Vagina (tissue), 2 donors: ENCODE measurements at regions not wholly inside any gene's neighbourhood (a gene's known extent, or its start where the extent isn't known, plus 50 kb on each side); places are given as distances from the start of the nearest gene placed in this dataset.

Source experiments
- DNase-seq, 2 donors: peaks; one replicate each; pipeline ENCODE4 v3.0.0-alpha.2; 2017; ENCODE audit errors: extremely low spot score in 2 of 2
- H3K27ac ChIP-seq: fragments of 200-600 bp; sonication (generic); one replicate; pipeline ENCODE4 v1.5.1; 2019
- H3K27me3 ChIP-seq: fragments of 200-600 bp; sonication (generic); one replicate; pipeline ENCODE4 v1.5.1; 2019
- H3K36me3 ChIP-seq, 2 donors: fragments of 200-600 bp; sonication (generic); one replicate each; pipeline ENCODE4 v1.5.1; 2017 to 2019
- H3K4me1 ChIP-seq: fragments of 200-600 bp; sonication (generic); one replicate; pipeline ENCODE4 v1.5.1; 2019
- H3K4me3 ChIP-seq, 2 donors: fragments of 200-600 bp; sonication (generic); 1 replicate in 1 of 2; 2 replicates in 1 of 2; pipeline ENCODE4 v1.5.1; 2016 to 2019
- H3K9me3 ChIP-seq: fragments of 200-600 bp; sonication (generic); one replicate; pipeline ENCODE4 v1.5.1; 2019
- POLR2A ChIP-seq, 2 donors: fragments of 450-650 bp; IDR thresholded peaks; one replicate each; pipeline ENCODE4 v1.6.1; 2017; ENCODE audit warnings: antibody characterized with exemption in 2 of 2, mild to moderate bottlenecking in 2 of 2, moderate library complexity in 2 of 2
- POLR2AphosphoS5 ChIP-seq, 2 donors: sonication (generic); formaldehyde crosslinking; IDR thresholded peaks; one replicate each; pipeline ENCODE4 v1.9.0; 2017; ENCODE audit warnings: antibody characterized with exemption in 2 of 2, mild to moderate bottlenecking in 2 of 2, low read depth in 1 of 2; ENCODE audit not compliant: insufficient read depth in 1 of 2
- intact Hi-C: fragments of 100-400 bp; cut with DNase I; formaldehyde crosslinking; loops from one replicate; pipeline ENCODE4 v1.15.1; 2023
- TF ChIP-seq, protein P1 (sequence below), 3 experiments: fragments of 450-650 bp in 2 of 3; fragments of 200-600 bp in 1 of 3; sonication (generic) in 1 of 3; IDR thresholded peaks; one replicate each; pipeline ENCODE4 v1.5.1; 2017 to 2019; ENCODE audit warnings: antibody characterized with exemption in 3 of 3, mild to moderate bottlenecking in 2 of 3, moderate library complexity in 2 of 3

DNA sequence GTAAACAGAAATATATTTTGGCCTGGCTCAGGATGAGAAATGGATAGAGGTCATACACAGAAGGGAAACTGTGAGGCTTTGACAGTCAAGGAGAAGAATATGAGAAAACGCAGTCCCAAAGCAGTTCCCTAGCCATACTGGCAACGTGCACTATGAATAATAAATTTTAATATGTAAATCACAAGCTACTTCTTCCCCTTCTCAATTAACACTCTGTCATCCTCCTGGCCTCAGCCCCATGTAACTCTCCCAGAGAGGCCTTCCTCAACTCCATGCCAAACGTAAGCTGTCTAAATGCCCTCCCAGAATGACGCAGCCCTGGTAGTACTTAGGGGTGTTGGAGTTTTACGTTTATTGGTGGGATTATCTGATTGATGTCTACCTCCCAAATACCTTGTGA lies 732.6 kb downstream of the LIG4 start:
- TF ChIP-seq POLR2AphosphoS5 (IDR thresholded peaks at IDR 0.05; ENCODE audit: insufficient read depth in 1 of 2, low read depth in 1 of 2) (no peak), POLR2A (IDR thresholded peaks at IDR 0.05) (no peak)
- TF ChIP-seq, protein P1, sequence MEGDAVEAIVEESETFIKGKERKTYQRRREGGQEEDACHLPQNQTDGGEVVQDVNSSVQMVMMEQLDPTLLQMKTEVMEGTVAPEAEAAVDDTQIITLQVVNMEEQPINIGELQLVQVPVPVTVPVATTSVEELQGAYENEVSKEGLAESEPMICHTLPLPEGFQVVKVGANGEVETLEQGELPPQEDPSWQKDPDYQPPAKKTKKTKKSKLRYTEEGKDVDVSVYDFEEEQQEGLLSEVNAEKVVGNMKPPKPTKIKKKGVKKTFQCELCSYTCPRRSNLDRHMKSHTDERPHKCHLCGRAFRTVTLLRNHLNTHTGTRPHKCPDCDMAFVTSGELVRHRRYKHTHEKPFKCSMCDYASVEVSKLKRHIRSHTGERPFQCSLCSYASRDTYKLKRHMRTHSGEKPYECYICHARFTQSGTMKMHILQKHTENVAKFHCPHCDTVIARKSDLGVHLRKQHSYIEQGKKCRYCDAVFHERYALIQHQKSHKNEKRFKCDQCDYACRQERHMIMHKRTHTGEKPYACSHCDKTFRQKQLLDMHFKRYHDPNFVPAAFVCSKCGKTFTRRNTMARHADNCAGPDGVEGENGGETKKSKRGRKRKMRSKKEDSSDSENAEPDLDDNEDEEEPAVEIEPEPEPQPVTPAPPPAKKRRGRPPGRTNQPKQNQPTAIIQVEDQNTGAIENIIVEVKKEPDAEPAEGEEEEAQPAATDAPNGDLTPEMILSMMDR (IDR thresholded peaks at IDR 0.05), result no peak
- H3K9me3 ChIP-seq, result no peaks in the 10 kb centered on the region
- intact Hi-C loops, result no loop called here
- no peak for DNase-seq
- no peak overlapping the region for H3K4me3 ChIP-seq
- no peak overlapping the region for H3K27ac ChIP-seq
- no peaks in the 10 kb centered on the region for H3K4me1 ChIP-seq
- H3K36me3 ChIP-seq, result no peaks in the 10 kb centered on the region
- no peaks in the 10 kb centered on the region for H3K27me3 ChIP-seq

GRCh38 chr13:107480130-107480529 lies 735.2 kb downstream of the LIG4 start:
- H3K4me3 ChIP-seq, result no peak overlapping the region
- no peak overlapping the region for H3K27ac ChIP-seq
- intact Hi-C loops, result no loop called here
- TF ChIP-seq, protein P1 (IDR thresholded peaks at IDR 0.05), result no peak
- TF ChIP-seq POLR2AphosphoS5 (IDR thresholded peaks at IDR 0.05; ENCODE audit: insufficient read depth in 1 of 2, low read depth in 1 of 2) (no peak), POLR2A (IDR thresholded peaks at IDR 0.05) (no peak)
- H3K27me3 ChIP-seq, result no peaks in the 10 kb centered on the region
- H3K4me1 ChIP-seq, result no peaks in the 10 kb centered on the region
- DNase-seq, result no peak
- H3K36me3 ChIP-seq, result no peaks in the 10 kb centered on the region
- no peaks in the 10 kb centered on the region for H3K9me3 ChIP-seq

GRCh38 chr13:107477772-107478379 lies 737.5 kb downstream of the LIG4 start:
- no peaks in the 10 kb centered on the region for H3K36me3 ChIP-seq
- no peaks in the 10 kb centered on the region for H3K9me3 ChIP-seq
- no peaks in the 10 kb centered on the region for H3K27me3 ChIP-seq
- DNase-seq, result no peak
- no peaks in the 10 kb centered on the region for H3K4me1 ChIP-seq
- TF ChIP-seq POLR2A (IDR thresholded peaks at IDR 0.05) (no peak), POLR2AphosphoS5 (IDR thresholded peaks at IDR 0.05; ENCODE audit: insufficient read depth in 1 of 2, low read depth in 1 of 2) (no peak)
- TF ChIP-seq, protein P1 (IDR thresholded peaks at IDR 0.05), result no peak
- H3K27ac ChIP-seq, result no peak overlapping the region
- intact Hi-C loops, result no loop called here
- no peak overlapping the region for H3K4me3 ChIP-seq

DNA sequence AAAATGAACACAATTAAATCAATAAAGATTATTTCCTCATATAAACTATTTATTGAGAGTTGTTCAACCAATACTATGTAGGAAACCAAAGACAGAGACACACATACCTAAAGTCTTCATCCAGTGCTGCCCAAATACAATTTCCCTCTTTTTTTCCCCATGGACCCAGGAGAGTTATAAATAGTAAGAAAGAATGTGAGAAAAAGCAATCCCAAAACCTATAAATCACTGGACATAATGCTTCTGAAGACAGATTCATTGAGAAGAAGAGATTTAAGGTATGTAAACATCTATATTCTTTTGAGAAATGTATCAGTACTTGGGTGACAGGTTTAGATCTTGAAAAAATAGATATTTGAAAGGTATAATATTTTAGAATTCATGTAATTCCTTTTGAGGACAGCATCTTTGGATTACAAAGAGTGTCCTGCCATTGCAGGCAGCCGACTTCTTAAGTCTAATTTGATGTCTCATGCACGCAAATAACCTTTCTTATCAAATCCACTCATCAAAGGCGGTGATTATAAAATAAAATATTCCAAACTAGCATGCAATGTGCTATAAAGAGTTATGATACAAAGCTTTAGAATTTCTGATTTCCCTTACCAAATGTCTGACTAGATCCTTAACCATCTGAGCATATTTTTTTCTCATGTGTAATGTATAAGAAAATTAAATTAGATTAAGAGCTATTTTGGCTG lies 739.4 kb downstream of the LIG4 start:
- Histone ChIP-seq H3K9me3 (no peaks in the 10 kb centered on the region), H3K36me3 (no peaks in the 10 kb centered on the region), H3K27me3 (no peaks in the 10 kb centered on the region), H3K4me3 (no peak overlapping the region), H3K4me1 (no peaks in the 10 kb centered on the region), H3K27ac (no peak overlapping the region)
- intact Hi-C loops, result no loop called here
- TF ChIP-seq POLR2AphosphoS5 (IDR thresholded peaks at IDR 0.05; ENCODE audit: insufficient read depth in 1 of 2, low read depth in 1 of 2) (no peak), POLR2A (IDR thresholded peaks at IDR 0.05) (no peak)
- TF ChIP-seq, protein P1 (IDR thresholded peaks at IDR 0.05), result no peak
- DNase-seq, result no peak

DNA sequence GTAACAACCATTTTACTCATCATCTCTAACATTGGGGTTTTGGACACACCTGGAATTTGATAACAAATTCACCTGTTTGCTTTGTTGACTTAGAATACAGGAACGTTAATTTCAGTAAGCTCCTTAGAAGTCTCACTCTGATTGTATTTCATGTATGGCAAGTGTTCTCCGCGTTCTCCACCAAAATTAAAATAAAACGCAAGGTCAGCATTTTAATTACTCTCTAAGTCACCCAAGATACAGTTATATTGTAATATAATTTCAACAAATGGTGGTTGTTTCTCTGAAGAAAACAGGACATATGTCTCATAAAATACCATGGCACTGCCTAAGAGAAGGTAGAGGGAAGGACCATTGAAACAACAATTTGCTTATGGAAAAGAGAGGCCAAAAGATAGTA lies 742.1 kb downstream of the LIG4 start:
- intact Hi-C loops, result no loop called here
- TF ChIP-seq POLR2A (IDR thresholded peaks at IDR 0.05) (no peak), POLR2AphosphoS5 (IDR thresholded peaks at IDR 0.05; ENCODE audit: insufficient read depth in 1 of 2, low read depth in 1 of 2) (no peak)
- TF ChIP-seq, protein P1 (IDR thresholded peaks at IDR 0.05), result no peak
- Histone ChIP-seq H3K27me3 (no peaks in the 10 kb centered on the region), H3K4me1 (no peaks in the 10 kb centered on the region), H3K9me3 (no peaks in the 10 kb centered on the region), H3K4me3 (no peak overlapping the region), H3K36me3 (no peaks in the 10 kb centered on the region), H3K27ac (no peak overlapping the region)
- no peak for DNase-seq
